GM21528 (cell line): ENCODE measurements at regions not wholly inside any gene's neighbourhood (a gene's known extent, or its start where the extent isn't known, plus 50 kb on each side); places are given as distances from the start of the nearest gene placed in this dataset.

Source experiments
- ATAC-seq: cut with Tn5 transposase; IDR thresholded peaks from one replicate; pipeline ENCODE4 v1.9.1; 2021; ENCODE audit warnings: mild to moderate bottlenecking, moderate library complexity; ENCODE audit not compliant: unreplicated experiment, low FRiP score

- no peak for ATAC-seq
Observed at GRCh38 chr20:52242237-52243230, 51.0 kb upstream of the ZFP64 start.
